GM12878 (cell line): ENCODE measurements at regions not wholly inside any gene's neighbourhood (a gene's known extent, or its start where the extent isn't known, plus 50 kb on each side); places are given as distances from the start of the nearest gene placed in this dataset.

Experiments
- ATAC-seq: fragments of 200-7000 bp; cut with Tn5 transposase; 3 replicates; pipeline ENCODE4 v1.9.1; 2020; ENCODE audit warnings: mild to moderate bottlenecking, moderate library complexity
- BruUV-seq: library from RNA; stranded (reverse); fragments of 400-500 nt; replicated peaks from 2 replicates; lab custom pipeline; 2021; lab: Mats Ljungman, UMichigan
- CTCF ChIA-PET: fragments of 300-600 bp; sonication (Branson Sonifier 250); formaldehyde crosslinking; extraction: SDS; loops from one replicate; lab custom pipeline; 2021; ENCODE audit warnings: inconsistent platforms; lab: Yijun Ruan, JAX
- POLR2A ChIA-PET: fragments of 350-600 bp; formaldehyde crosslinking; extraction: SDS; loops from one replicate; lab custom pipeline; 2021; ENCODE audit warnings: inconsistent platforms; lab: Charles Lee
- RAD21 ChIA-PET: fragments of 300-600 bp; sonication (Branson Sonifier 250); formaldehyde crosslinking; loops from one replicate; lab custom pipeline; 2023; ENCODE audit warnings: antibody characterized with exemption; ENCODE audit not compliant: unreplicated experiment; lab: Charles Lee
- SMC1A ChIA-PET: fragments of 300-600 bp; sonication (Branson Sonifier 250); formaldehyde crosslinking; loops from one replicate; lab custom pipeline; 2023; ENCODE audit not compliant: unreplicated experiment, uncharacterized antibody; lab: Charles Lee
- DNase-seq: peaks from one replicate; pipeline ENCODE4 v3.0.0-alpha.2; 2011; ENCODE audit warnings: low read depth, low spot score
- FAIRE-seq: peaks from 3 replicates; lab custom pipeline; 2011; peaks lifted over from hg19 to GRCh38; lab: Jason Lieb, UNC
- H2AFZ ChIP-seq: 2 replicates; pipeline ENCODE4 v1.6.0; 2011; ENCODE audit warnings: low read depth, low read length, control low read depth; ENCODE audit not compliant: control insufficient read depth
- H3K27ac ChIP-seq: 2 replicates; pipeline ENCODE4 v1.5.1; 2011; ENCODE audit warnings: control low read depth; ENCODE audit not compliant: control insufficient read depth, insufficient read depth
- H3K27me3 ChIP-seq, 2 experiments: replicated peaks in 1 of 2; 2 replicates each; pipeline versions ENCODE4 v1.6.0 to v1.6.1; 2011; ENCODE audit warnings: low read length in 1 of 2; ENCODE audit not compliant: control insufficient read depth in 2 of 2, insufficient read depth in 2 of 2
- H3K36me3 ChIP-seq, 2 experiments: 2 replicates each; pipeline ENCODE4 v1.5.1; 2011; ENCODE audit warnings: low read length in 1 of 2; ENCODE audit not compliant: control insufficient read depth in 2 of 2, insufficient read depth in 2 of 2
- H3K4me1 ChIP-seq: 2 replicates; pipeline ENCODE4 v1.6.1; 2011; ENCODE audit warnings: mild to moderate bottlenecking, low read length, moderate library complexity, mixed read lengths; ENCODE audit not compliant: control insufficient read depth, insufficient read depth
- H3K4me2 ChIP-seq: 2 replicates; pipeline ENCODE4 v1.6.0; 2011; ENCODE audit warnings: control low read depth; ENCODE audit not compliant: control insufficient read depth, insufficient read depth
- H3K4me3 ChIP-seq: fragments of 200-600 bp; sonication (generic); 2 replicates; pipeline ENCODE4 v1.5.1; 2016
- H3K79me2 ChIP-seq: 2 replicates; pipeline ENCODE4 v1.6.0; 2011; ENCODE audit warnings: low read length; ENCODE audit not compliant: control insufficient read depth, insufficient read depth
- H3K9ac ChIP-seq: 2 replicates; pipeline ENCODE4 v1.8.0; 2011; ENCODE audit warnings: low read length, control low read depth, mixed read lengths; ENCODE audit not compliant: control insufficient read depth, insufficient read depth
- H3K9me3 ChIP-seq: replicated peaks from 3 replicates; pipeline ENCODE4 v1.5.1; 2011; ENCODE audit warnings: mild to moderate bottlenecking, low read length; ENCODE audit not compliant: control insufficient read depth, insufficient read depth
- H4K20me1 ChIP-seq: 2 replicates; pipeline ENCODE4 v1.6.0; 2011; ENCODE audit not compliant: control insufficient read depth, insufficient read depth
- IRF4 ChIP-seq: IDR thresholded peaks from 2 replicates; pipeline ENCODE4 v1.6.1; 2011; ENCODE audit warnings: low read depth, low read length
- JUNB ChIP-seq: IDR thresholded peaks from 2 replicates; pipeline ENCODE4 v1.6.1; 2016; ENCODE audit warnings: antibody characterized with exemption, mild to moderate bottlenecking
- NBN ChIP-seq: fragments of 450-650 bp; IDR thresholded peaks from 2 replicates; pipeline ENCODE4 v1.6.1; 2016
- NFIC ChIP-seq: IDR thresholded peaks from 2 replicates; pipeline ENCODE4 v1.6.1; 2012; ENCODE audit warnings: low read depth, mild to moderate bottlenecking, inconsistent platforms, low read length, moderate library complexity
- PBX3 ChIP-seq: IDR thresholded peaks from 2 replicates; pipeline ENCODE4 v1.6.1; 2011; ENCODE audit warnings: mild to moderate bottlenecking, low read depth, low read length, moderate library complexity; ENCODE audit not compliant: insufficient replicate concordance
- POU2F2 ChIP-seq: IDR thresholded peaks from 3 replicates; pipeline ENCODE4 v1.6.1; 2011; ENCODE audit warnings: low read depth, mild to moderate bottlenecking, low read length, borderline replicate concordance
- REST ChIP-seq: IDR thresholded peaks from 2 replicates; pipeline ENCODE4 v1.6.1; 2012; ENCODE audit warnings: mild to moderate bottlenecking, low read depth, low read length
- SREBF2 ChIP-seq: IDR thresholded peaks from 2 replicates; pipeline ENCODE4 v1.6.1; 2012; ENCODE audit warnings: mild to moderate bottlenecking, low read length
- TAF1 ChIP-seq: IDR thresholded peaks from 2 replicates; pipeline ENCODE4 v1.6.1; 2011; ENCODE audit warnings: mild to moderate bottlenecking, low read depth, low read length, borderline replicate concordance
- TARDBP ChIP-seq: IDR thresholded peaks from 2 replicates; pipeline ENCODE4 v1.6.1; 2016; ENCODE audit warnings: borderline replicate concordance
- TCF7 ChIP-seq: IDR thresholded peaks from 2 replicates; pipeline ENCODE4 v1.6.1; 2014; ENCODE audit warnings: antibody characterized with exemption, borderline replicate concordance
- ZBED1 ChIP-seq: IDR thresholded peaks from 2 replicates; pipeline ENCODE4 v1.6.1; 2016; ENCODE audit warnings: borderline replicate concordance
- ZNF217 ChIP-seq: fragments of 450-650 bp; IDR thresholded peaks from 2 replicates; pipeline ENCODE4 v1.6.1; 2017; ENCODE audit warnings: antibody characterized with exemption, mild to moderate bottlenecking
- WGBS: methylation state at CpG from one replicate; pipeline ENCODE4 v1.1.6; 2016; ENCODE audit warnings: low lambda C conversion rate; ENCODE audit not compliant: insufficient replicate concordance, insufficient coverage; ENCODE audit errors: missing lambda C conversion rate; 5-methylcytosine and 5-hydroxymethylcytosine counted together
- in situ Hi-C: fragments of 300-500 bp; cut with MboI; formaldehyde crosslinking; loops from 9 replicates; pipeline ENCODE4 v1.14.3; 2018; ENCODE audit warnings: mixed read lengths
- intact Hi-C: fragments of 100-400 bp; cut with micrococcal nuclease; formaldehyde crosslinking; loops from one replicate; pipeline ENCODE4 v1.14.2; 2022; ENCODE audit not compliant: unreplicated experiment
- TF ChIP-seq, protein P1 (sequence below): IDR thresholded peaks from 2 replicates; pipeline ENCODE4 v1.6.1; 2011; ENCODE audit warnings: low read depth, mild to moderate bottlenecking, low read length, moderate library complexity, borderline replicate concordance; ENCODE audit errors: extremely low read depth
- TF ChIP-seq, protein P2 (sequence below): fragments of 450-650 bp; IDR thresholded peaks from 2 replicates; pipeline ENCODE4 v1.6.1; 2017; ENCODE audit warnings: antibody characterized with exemption, mild to moderate bottlenecking, moderate library complexity

DNA sequence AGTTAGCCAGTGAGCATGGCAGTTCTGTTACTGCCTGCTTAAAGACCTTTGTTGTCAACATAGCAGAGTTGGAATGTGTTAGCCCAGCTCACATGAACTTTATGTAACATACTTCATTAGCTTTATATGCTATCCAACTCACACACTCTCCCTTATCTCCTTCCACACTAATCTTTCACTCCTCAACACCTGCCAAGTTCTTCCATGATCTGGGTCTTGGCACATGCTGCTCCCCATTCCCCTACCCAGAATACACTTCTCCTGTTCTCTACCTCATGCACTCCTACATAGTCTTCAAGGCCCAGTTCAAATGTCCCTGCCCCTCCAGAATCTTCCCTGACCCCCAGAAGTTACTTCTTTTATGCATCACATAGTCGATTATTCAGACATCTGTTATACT is 179.3 kb downstream of the KATNAL1 start:
- H2AFZ ChIP-seq, result no peak overlapping the region
- ChIA-PET POLR2A (no interaction called here), CTCF (interaction anchor here (1.0 to 6.5 kb wide), 4 partner anchors 13 to 357 kb away, joined by 3 to 92 read pairs (median 11); no protein-coding TSS in a partner anchor), RAD21 (interaction anchor here (1.1 kb wide), 1 partner anchor 28 kb away, joined by 3 read pairs; no protein-coding TSS in a partner anchor), SMC1A (interaction anchor here (0.8 to 1.5 kb wide), 3 partner anchors 14 to 31 kb away, joined by 3 read pairs; no protein-coding TSS in a partner anchor)
- DNase-seq, result no peak
- in situ Hi-C loops (no loop called here), intact Hi-C loops (no loop called here)
- no peak overlapping the region for H3K4me2 ChIP-seq
- H3K27ac ChIP-seq, result no peak overlapping the region
- WGBS, result 35% methylated on average over 1 of the region's 1 CpG
- no peaks in the 10 kb centered on the region for H3K36me3 ChIP-seq
- ATAC-seq, result no peak
- no peaks in the 10 kb centered on the region for H4K20me1 ChIP-seq
- FAIRE-seq, result no peak
- no TSS peak for BruUV-seq
- H3K4me1 ChIP-seq, result no peaks in the 10 kb centered on the region
- no peak overlapping the region for H3K9ac ChIP-seq
- no peak overlapping the region for H3K4me3 ChIP-seq
- no peaks in the 10 kb centered on the region for H3K9me3 ChIP-seq
- no peaks in the 10 kb centered on the region for H3K79me2 ChIP-seq
- H3K27me3 ChIP-seq, result no peaks in the 10 kb centered on the region
- TF ChIP-seq ZBED1 (no peak), ZNF217 (no peak), TCF7 (no peak), POU2F2 (no peak), IRF4 (no peak), JUNB (no peak), REST (no peak), NFIC (no peak), SREBF2 (no peak), TAF1 (no peak), PBX3 (no peak), NBN (no peak), TARDBP (no peak)
- TF ChIP-seq, protein P1, sequence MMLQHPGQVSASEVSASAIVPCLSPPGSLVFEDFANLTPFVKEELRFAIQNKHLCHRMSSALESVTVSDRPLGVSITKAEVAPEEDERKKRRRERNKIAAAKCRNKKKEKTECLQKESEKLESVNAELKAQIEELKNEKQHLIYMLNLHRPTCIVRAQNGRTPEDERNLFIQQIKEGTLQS, result no peak
- TF ChIP-seq, protein P2, sequence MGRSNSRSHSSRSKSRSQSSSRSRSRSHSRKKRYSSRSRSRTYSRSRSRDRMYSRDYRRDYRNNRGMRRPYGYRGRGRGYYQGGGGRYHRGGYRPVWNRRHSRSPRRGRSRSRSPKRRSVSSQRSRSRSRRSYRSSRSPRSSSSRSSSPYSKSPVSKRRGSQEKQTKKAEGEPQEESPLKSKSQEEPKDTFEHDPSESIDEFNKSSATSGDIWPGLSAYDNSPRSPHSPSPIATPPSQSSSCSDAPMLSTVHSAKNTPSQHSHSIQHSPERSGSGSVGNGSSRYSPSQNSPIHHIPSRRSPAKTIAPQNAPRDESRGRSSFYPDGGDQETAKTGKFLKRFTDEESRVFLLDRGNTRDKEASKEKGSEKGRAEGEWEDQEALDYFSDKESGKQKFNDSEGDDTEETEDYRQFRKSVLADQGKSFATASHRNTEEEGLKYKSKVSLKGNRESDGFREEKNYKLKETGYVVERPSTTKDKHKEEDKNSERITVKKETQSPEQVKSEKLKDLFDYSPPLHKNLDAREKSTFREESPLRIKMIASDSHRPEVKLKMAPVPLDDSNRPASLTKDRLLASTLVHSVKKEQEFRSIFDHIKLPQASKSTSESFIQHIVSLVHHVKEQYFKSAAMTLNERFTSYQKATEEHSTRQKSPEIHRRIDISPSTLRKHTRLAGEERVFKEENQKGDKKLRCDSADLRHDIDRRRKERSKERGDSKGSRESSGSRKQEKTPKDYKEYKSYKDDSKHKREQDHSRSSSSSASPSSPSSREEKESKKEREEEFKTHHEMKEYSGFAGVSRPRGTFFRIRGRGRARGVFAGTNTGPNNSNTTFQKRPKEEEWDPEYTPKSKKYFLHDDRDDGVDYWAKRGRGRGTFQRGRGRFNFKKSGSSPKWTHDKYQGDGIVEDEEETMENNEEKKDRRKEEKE, result no peak
